ENCODE measurements at regions not wholly inside any gene's neighbourhood (a gene's known extent, or its start where the extent isn't known, plus 50 kb on each side); places are given as distances from the start of the nearest gene placed in this dataset.

- DNase-seq, result no peak
Observed at GRCh38 chr5:158096835-158097234, 237.9 kb upstream of the CLINT1 start.

DNA sequence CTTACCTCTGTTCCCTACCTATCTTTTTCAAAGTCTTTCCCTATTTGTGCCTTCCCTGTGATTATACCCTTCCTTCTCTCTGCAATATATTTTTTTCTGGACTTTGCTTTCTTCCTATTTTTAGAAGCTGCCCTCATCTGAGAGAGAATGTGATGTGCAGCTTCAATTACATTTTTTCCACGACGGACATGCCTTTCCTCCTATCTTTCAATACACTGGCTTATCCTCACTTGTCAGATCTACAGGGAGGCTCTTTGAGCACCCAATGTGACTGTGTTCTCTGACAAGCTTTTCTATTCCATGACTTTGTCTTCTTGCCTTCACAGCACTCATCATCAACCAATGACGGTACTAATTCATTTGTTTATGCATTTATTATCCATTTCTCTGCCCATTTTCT is 227.9 kb upstream of the CLINT1 start:
- DNase-seq, result no peak

DNA sequence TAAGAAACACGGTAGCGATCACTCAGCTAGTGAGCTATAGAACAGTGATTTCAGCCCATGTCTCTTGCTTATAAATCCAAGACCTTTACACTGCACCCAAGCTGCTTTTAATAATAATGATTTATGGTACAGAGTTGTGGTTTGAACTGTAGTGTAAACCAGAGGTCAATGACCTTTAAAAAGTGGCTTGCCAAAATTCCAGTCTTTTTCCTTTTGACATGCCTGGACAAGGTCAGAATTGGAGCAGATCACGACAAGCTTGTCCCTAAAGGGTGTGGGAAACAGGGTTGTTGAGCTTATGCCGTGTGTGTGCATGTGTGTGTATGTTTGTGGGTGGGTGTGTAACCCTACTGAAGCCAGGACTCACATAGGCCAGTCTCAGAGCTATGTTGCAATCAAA is 225.3 kb upstream of the CLINT1 start:
- no peak for DNase-seq

- DNase-seq, result no peak
Observed at GRCh38 chr5:158082696-158083287, 223.8 kb upstream of the CLINT1 start.

DNA sequence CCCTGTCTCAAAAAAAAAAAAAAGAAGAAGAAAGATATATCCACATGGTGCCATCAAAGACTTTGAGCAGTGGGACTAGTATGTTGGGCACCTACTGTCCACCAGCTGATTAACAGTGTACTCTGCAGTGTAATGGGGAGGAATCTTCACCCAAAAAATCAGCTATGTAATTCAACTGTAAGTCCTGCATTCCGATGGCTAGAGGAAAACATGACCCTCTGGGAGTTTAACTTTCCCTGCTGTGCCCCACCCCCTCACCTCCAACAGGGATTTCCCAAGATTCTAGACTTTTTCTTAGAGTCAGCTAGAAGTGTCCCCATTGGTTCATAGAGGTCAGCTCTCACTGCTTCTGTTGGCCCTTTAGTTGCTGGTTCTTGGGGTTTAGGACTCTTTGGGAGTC is 221.2 kb upstream of the CLINT1 start:
- no peak for DNase-seq

- DNase-seq, result no peak
Observed at GRCh38 chr5:158079097-158079496, 220.2 kb upstream of the CLINT1 start.

GRCh38 chr5:158074992-158075769 is 216.2 kb upstream of the CLINT1 start:
- peak; percentile 53 for DNase-seq

DNA sequence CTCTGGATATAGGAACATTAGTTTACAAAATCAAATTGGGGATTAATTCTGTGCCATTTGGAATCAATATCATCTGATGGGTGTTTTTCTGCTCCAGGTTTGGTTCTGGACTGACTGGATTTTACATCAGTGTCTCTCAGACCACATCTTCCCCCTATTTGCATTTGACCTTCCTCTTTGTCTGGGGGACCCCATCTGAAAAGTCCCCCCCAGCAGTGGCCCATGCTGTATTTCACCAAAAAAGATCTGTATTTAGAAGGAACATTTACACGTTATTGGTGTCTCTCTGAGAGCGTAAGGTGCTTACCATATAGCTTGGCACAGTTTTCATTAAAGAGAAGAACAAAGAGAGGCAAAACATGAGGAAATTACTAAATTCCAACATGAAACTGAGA is 215.6 kb upstream of the CLINT1 start:
- DNase-seq, result no peak

DNA sequence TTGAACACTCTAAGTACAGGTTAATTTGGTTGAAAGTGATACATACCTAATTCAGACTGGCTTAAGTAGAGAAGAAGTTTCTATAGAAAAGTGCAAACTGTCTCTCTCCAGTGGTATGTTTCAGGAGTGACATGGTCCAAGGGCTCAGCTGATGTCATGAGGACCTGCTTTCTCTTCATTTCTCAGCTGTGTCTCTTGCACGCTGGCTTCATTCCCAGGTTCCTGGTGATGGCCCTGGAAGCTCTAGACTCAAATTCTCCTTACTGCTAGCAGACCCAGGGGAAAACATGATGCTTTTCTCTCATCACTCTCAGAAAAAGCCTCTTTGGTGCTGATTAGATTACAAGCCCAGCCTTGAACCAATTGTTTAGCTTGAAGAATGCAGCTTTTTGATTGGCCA is 211.9 kb upstream of the CLINT1 start:
- no peak for DNase-seq

DNA sequence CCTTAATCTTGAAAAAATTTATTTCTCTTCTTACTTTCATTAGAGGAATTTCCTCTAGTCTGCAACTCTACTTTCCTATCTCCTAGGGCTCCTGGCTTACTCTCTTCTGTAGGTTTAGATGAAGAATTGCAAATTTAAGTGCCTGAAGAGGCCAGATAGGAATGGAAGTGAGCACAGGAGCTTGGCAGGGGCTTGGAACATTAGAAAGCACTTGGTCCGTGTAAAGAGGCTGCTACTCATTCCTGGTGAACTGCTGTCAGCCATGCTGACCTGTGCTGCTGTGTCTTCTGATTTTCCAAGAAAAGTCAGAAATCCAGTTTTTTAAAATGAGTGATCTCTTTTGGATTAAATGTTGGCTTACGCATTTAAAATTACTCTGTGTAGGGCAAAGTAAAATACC is 210.9 kb upstream of the CLINT1 start:
- DNase-seq, result no peak

DNA sequence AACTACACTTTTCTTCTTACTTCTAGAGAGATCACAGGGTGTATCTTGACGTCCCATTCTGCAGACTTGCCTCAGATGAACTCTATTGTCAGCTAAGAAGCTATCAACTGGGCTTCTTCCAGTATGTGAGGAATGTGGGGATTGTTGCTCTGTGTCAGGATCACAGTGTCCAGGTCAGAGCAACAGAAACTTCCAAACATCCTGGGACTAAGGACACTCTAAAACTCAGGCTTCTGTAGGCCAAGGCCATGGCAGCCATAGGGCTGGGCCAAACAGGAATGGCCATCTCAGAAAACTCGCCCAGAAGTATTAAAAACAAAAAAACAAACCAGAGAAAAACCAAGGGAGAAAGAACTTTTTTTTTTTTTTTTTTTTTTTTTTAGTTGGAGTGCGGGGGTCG is 210.0 kb upstream of the CLINT1 start:
- DNase-seq, result no peak

DNA sequence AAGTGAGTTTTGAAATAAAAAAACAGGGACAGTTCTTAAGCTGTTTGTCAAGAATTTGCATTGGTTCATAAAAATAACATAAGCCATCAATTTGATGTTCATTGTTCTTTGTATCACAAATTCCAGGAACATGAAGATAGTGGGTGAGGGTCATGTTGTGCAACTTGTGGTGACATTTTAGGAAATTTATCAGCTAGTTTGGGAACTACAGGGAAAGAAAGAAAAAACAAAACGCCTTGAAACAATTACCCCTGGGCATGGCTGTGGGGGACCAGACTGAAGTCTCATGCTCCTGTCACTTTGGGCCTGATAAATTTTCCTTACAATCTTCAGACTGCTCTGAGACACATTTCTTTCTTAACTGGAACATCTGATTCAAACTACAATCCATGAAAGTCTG is 207.1 kb upstream of the CLINT1 start:
- no peak for DNase-seq

GRCh38 chr5:158064334-158065123 is 205.6 kb upstream of the CLINT1 start:
- DNase-seq, result no peak

DNA sequence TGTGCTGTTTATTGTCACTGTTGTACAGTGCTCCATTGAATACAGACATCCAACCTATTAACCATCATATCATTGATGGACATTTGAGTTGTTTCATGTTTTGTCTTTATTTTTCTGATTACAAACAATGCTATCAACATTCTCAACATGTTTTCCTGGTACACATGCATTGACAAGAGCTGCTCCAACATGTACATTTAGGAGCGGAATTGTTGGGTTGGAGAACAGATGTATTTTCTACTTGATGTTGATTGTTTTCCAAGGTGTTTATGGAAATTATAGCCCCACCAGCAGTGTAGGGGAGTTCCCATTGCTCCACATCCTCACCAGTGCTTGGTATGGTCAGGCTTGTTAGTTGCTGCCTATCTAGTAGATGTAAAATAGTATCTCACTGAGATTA is 204.1 kb upstream of the CLINT1 start:
- no peak for DNase-seq

DNA sequence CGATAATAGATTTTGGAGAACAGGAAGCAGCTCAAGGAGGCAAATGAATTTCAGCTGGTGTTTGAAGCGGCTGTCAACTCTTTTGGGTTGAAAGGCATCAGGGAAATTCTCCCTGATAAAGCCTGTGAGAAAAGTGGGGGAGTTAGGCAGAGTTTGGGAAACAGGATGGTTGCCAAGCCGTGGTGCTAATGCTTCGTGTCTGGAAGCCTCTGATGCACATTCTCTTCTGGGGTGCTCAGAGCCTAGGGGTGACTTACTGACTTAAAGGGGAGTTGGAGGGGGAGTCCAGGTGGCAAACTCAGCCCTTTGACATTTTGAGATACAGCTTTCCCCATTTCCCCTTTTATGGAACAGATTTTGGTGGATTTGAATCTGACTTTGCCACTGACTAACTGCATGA is 202.5 kb upstream of the CLINT1 start:
- DNase-seq, result no peak

DNA sequence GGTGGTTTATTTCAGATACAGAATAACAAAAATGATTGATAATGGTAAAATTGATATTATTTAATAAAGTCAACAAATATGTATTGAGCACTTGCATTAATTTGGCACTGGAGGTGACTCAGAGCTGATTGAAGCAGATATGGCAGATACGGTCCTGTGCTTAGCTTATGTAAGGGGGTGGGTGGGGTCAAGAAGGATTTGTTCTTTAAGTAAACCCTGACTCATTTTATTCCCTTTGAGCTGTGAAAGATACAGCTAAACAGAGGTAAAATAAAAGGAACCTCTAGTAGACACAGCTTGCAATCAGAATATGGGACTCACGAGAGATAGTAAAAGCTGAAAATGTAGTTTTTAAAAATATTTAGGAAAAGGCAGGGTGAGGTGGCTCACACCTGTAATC is 201.3 kb upstream of the CLINT1 start:
- DNase-seq, result no peak

GRCh38 chr5:158058208-158059120 is 199.5 kb upstream of the CLINT1 start:
- DNase-seq, result no peak

GRCh38 chr5:158056130-158056825 is 197.3 kb upstream of the CLINT1 start:
- DNase-seq, result no peak

DNA sequence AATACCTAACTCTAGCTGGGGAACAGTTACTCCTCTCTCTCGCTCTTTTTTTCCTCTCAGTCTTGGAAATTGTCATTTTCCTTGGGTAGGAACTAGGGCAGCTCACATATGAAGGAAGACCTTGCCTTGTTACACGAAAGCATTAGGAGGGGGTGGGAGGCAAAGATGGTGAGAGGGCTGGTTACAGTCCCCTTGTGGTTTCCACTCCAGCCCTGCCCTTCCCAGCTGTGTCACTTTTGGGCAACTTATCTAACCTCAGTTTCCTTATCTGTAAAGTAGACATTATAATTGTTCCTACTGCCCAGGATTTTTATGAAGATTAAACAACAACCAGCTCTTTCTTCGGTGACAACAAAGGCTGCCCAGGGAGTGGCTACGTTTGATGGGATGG is 196.2 kb upstream of the CLINT1 start:
- DNase-seq, result no peak

DNA sequence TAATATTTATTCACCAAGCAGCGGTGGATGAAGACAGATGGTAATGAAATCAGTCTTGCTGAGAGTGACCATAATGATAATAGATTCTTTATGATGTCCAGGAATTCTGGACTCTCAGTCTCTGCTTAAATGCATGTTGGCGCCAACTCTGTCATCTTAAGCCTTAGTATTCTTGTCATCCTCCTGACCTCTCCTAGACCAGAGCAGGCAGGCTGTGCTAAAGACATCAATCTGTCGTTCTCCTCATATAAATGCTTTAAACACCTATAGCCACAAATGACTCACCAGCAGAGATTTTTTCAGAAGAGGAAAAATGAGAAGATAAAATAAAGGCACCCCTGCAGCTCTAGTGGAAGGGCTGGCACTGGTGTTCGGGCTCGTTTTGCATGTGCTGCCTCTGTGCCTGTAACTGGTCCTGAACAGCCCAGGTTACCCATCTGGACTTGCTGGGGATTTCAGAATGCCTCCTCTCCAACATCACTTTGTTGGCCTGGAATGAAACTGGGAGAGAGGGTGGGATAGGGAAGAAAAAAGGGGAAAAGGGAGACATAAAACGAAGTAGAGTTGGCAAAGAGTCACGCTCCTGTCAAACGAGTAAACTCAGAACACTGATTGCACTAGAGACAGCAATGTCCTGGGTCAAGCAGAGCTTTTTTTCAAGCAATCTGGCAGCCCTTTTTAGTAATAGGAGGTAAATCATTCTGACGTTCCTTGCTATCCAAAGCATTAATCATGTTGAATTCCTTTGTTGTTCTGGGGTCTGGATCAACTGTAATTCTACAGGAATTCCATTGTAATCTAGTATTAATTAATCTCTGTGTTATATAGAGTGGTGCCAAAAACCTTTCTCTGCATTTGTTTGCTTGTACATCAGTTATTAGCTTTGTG is 195.5 kb upstream of the CLINT1 start:
- no peak for DNase-seq

GRCh38 chr5:158051036-158051435 is 192.1 kb upstream of the CLINT1 start:
- no peak for DNase-seq

Measured in activated CD4-positive, alpha-beta T cell treated with anti-CD3 and anti-CD28 coated beads, Interleukin-2, amount 50 U/mL, for 16 hours (primary cell).